IMR-90 (cell line): ENCODE measurements at regions not wholly inside any gene's neighbourhood (a gene's known extent, or its start where the extent isn't known, plus 50 kb on each side); places are given as distances from the start of the nearest gene placed in this dataset.
A peak's percentile ranks its signal among the peaks of the same experiment; 100 is the strongest.

ENCODE experiments used
- ATAC-seq: fragments of 200-7000 bp; cut with Tn5 transposase; 2 replicates; pipeline ENCODE4 v1.9.1; 2020; ENCODE audit warnings: low read depth, mild to moderate bottlenecking, moderate library complexity
- BruUV-seq: library from RNA; stranded (reverse); fragments of 400-500 nt; replicated peaks from 2 replicates; lab custom pipeline; 2021; lab: Mats Ljungman, UMichigan
- CTCF ChIA-PET: fragments of 300-600 bp; formaldehyde crosslinking; extraction: SDS; loops from one replicate; lab custom pipeline; 2021; ENCODE audit warnings: antibody characterized with exemption; lab: Yijun Ruan, JAX
- POLR2A ChIA-PET: fragments of 300-600 bp; sonication (Branson Sonifier 250); formaldehyde crosslinking; loops from one replicate; lab custom pipeline; 2022; ENCODE audit warnings: antibody characterized with exemption; ENCODE audit not compliant: unreplicated experiment; lab: Charles Lee
- DNase-seq: peaks from one replicate; pipeline ENCODE4 v3.0.0; 2013
- H2AFZ ChIP-seq: replicated peaks from 2 replicates; pipeline ENCODE3; 2013; ENCODE audit warnings: low read length, mild to moderate bottlenecking; ENCODE audit not compliant: poor library complexity
- H2AK5ac ChIP-seq: 2 replicates; pipeline ENCODE4 v1.6.1; 2013; ENCODE audit warnings: low read depth, low read length, inconsistent platforms
- H2AK9ac ChIP-seq: replicated peaks from 2 replicates; pipeline ENCODE3; 2013; ENCODE audit warnings: mild to moderate bottlenecking, low read depth, low read length, moderate library complexity; ENCODE audit not compliant: poor library complexity
- H2BK120ac ChIP-seq: 2 replicates; pipeline ENCODE4 v1.6.1; 2013; ENCODE audit warnings: low read depth, low read length, inconsistent platforms
- H2BK15ac ChIP-seq: 3 replicates; pipeline ENCODE4 v1.6.1; 2013; ENCODE audit warnings: low read depth, low read length, inconsistent platforms
- H2BK20ac ChIP-seq: 2 replicates; pipeline ENCODE4 v1.6.1; 2013; ENCODE audit warnings: low read depth, mild to moderate bottlenecking, inconsistent platforms, low read length, moderate library complexity
- H2BK5ac ChIP-seq: 2 replicates; pipeline ENCODE4 v1.6.1; 2013; ENCODE audit warnings: mild to moderate bottlenecking, low read depth, low read length, inconsistent platforms; ENCODE audit not compliant: poor library complexity, severe bottlenecking
- H3K14ac ChIP-seq: replicated peaks from 2 replicates; pipeline ENCODE4 v1.6.1; 2013; ENCODE audit warnings: low read depth, low read length, inconsistent platforms
- H3K18ac ChIP-seq: 2 replicates; pipeline ENCODE4 v1.6.1; 2013; ENCODE audit warnings: low read depth, low read length, control low read depth
- H3K23ac ChIP-seq: 2 replicates; pipeline ENCODE4 v1.6.1; 2013; ENCODE audit warnings: low read depth, low read length, inconsistent platforms
- H3K27ac ChIP-seq: 2 replicates; pipeline ENCODE4 v1.5.1; 2013; ENCODE audit warnings: mild to moderate bottlenecking, control low read depth, low read length; ENCODE audit not compliant: insufficient read depth
- H3K27me3 ChIP-seq: 2 replicates; pipeline ENCODE4 v1.6.1; 2013; ENCODE audit warnings: low read length; ENCODE audit not compliant: control insufficient read depth, insufficient read depth
- H3K36me3 ChIP-seq: 2 replicates; pipeline ENCODE4 v1.6.1; 2013; ENCODE audit warnings: low read length, mixed read lengths; ENCODE audit not compliant: control insufficient read depth, insufficient read depth
- H3K4ac ChIP-seq: 2 replicates; pipeline ENCODE4 v1.6.1; 2013; ENCODE audit warnings: low read depth, low read length, inconsistent platforms
- H3K4me1 ChIP-seq: 2 replicates; pipeline ENCODE4 v1.6.1; 2013; ENCODE audit warnings: low read length, mixed read lengths; ENCODE audit not compliant: control insufficient read depth, insufficient read depth
- H3K4me2 ChIP-seq: 2 replicates; pipeline ENCODE4 v1.6.1; 2013; ENCODE audit warnings: low read depth, mild to moderate bottlenecking, control low read depth, low read length, moderate library complexity
- H3K4me3 ChIP-seq: 2 replicates; pipeline ENCODE4 v1.5.1; 2013; ENCODE audit warnings: low read depth, mild to moderate bottlenecking, control low read depth, low read length, moderate library complexity; ENCODE audit not compliant: insufficient read depth
- H3K56ac ChIP-seq: 2 replicates; pipeline ENCODE4 v1.6.1; 2013; ENCODE audit warnings: low read length, inconsistent platforms; ENCODE audit not compliant: insufficient read depth; ENCODE audit errors: extremely low read depth
- H3K79me1 ChIP-seq, 2 experiments: 2 replicates each; pipeline ENCODE4 v1.6.1; 2013; ENCODE audit warnings: low read length in 2 of 2, inconsistent platforms in 1 of 2, low read depth in 1 of 2
- H3K9ac ChIP-seq: 2 replicates; pipeline ENCODE4 v1.6.1; 2013; ENCODE audit warnings: low read depth, low read length, control low read depth
- H3K9me1 ChIP-seq: 2 replicates; pipeline ENCODE4 v1.6.1; 2013; ENCODE audit warnings: low read length, inconsistent platforms; ENCODE audit not compliant: insufficient read depth
- H3K9me3 ChIP-seq: 2 replicates; pipeline ENCODE4 v1.6.1; 2013; ENCODE audit warnings: low read length; ENCODE audit not compliant: control insufficient read depth, insufficient read depth
- H4K20me1 ChIP-seq: 2 replicates; pipeline ENCODE4 v1.6.1; 2013; ENCODE audit warnings: low read length, inconsistent platforms; ENCODE audit not compliant: insufficient read depth
- H4K5ac ChIP-seq: 2 replicates; pipeline ENCODE4 v1.6.1; 2013; ENCODE audit warnings: mild to moderate bottlenecking, low read depth, low read length, control low read depth
- H4K8ac ChIP-seq, 2 experiments: 2 replicates each; pipeline ENCODE4 v1.6.1; 2013; ENCODE audit warnings: low read depth in 2 of 2, low read length in 2 of 2, control low read depth in 1 of 2, inconsistent platforms in 1 of 2
- H4K91ac ChIP-seq: 2 replicates; pipeline ENCODE4 v1.6.1; 2013; ENCODE audit warnings: low read depth, low read length, inconsistent platforms; ENCODE audit not compliant: insufficient read depth
- BHLHE40 ChIP-seq: fragments of 150-350 bp; IDR thresholded peaks from 2 replicates; pipeline ENCODE4 v1.6.1; 2016; ENCODE audit warnings: mild to moderate bottlenecking, low read depth, low read length
- FOS ChIP-seq: fragments of 150-350 bp; IDR thresholded peaks from 2 replicates; pipeline ENCODE4 v1.6.1; 2016; ENCODE audit warnings: low read depth, low read length
- MAFK ChIP-seq: IDR thresholded peaks from 2 replicates; pipeline ENCODE4 v1.6.1; 2012; ENCODE audit warnings: low read depth, low read length, improper control_type of control experiment
- MXI1 ChIP-seq: IDR thresholded peaks from 2 replicates; pipeline ENCODE4 v1.6.1; 2012; ENCODE audit warnings: low read depth, mild to moderate bottlenecking, low read length, moderate library complexity, borderline replicate concordance
- RFX5 ChIP-seq: IDR thresholded peaks from 2 replicates; pipeline ENCODE4 v1.8.0; 2012; ENCODE audit warnings: low read depth, mild to moderate bottlenecking, low read length, moderate library complexity
- WGBS, 2 experiments: methylation state at CpG; one replicate each; pipeline versions ENCODE4 v1.1.5 to v1.1.7; 2013; ENCODE audit warnings: missing lambda C conversion rate in 2 of 2; ENCODE audit not compliant: insufficient read length in 1 of 2; ENCODE audit errors: extremely low coverage in 2 of 2; 5-methylcytosine and 5-hydroxymethylcytosine counted together
- dilution Hi-C: fragments of 300-500 bp; cut with HindIII; formaldehyde crosslinking; loops from one replicate; pipeline ENCODE4 v1.14.3; 2018; ENCODE audit warnings: low sequenced_read_pairs; ENCODE audit not compliant: unreplicated experiment
- in situ Hi-C: fragments of 300-500 bp; cut with MboI; formaldehyde crosslinking; loops from 3 replicates; pipeline ENCODE4 v1.14.3; 2019; ENCODE audit warnings: low sequenced_read_pairs, inconsistent platforms, mixed read lengths
- intact Hi-C: fragments of 100-400 bp; cut with micrococcal nuclease; formaldehyde crosslinking; loops from 2 replicates; pipeline ENCODE4 v1.10.0; 2022
- TF ChIP-seq, protein P1 (sequence below): conservative IDR thresholded peaks from 2 replicates; pipeline ENCODE4 v1.5.1; 2012; ENCODE audit warnings: mild to moderate bottlenecking, low read depth, low read length, improper control_type of control experiment
- TF ChIP-seq, protein P2 (sequence below): fragments of 150-350 bp; IDR thresholded peaks from 2 replicates; pipeline ENCODE4 v1.6.1; 2017; ENCODE audit warnings: mild to moderate bottlenecking, antibody characterized with exemption, low read length, low read depth

DNA sequence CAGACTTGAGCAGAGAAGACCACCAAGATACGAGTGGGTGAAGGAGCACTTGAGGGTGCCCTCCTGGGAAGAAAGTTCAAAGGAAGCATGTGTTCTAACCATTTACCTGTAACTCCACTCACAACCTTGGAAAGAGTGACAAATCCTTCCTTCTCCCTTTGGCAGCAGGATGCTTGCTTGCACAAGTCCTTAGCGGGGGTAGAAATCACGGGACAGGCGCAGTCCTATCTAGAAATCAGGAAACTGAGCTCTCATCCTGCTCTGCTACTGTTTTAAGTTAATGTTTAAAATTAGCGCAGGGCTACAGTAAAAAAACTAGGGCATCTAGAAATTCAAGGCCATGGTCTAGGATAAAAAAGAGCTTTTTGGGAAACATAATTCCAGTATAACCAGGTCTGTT is 100.9 kb upstream of the PTPRM start (continued):
- TF ChIP-seq, protein P1, sequence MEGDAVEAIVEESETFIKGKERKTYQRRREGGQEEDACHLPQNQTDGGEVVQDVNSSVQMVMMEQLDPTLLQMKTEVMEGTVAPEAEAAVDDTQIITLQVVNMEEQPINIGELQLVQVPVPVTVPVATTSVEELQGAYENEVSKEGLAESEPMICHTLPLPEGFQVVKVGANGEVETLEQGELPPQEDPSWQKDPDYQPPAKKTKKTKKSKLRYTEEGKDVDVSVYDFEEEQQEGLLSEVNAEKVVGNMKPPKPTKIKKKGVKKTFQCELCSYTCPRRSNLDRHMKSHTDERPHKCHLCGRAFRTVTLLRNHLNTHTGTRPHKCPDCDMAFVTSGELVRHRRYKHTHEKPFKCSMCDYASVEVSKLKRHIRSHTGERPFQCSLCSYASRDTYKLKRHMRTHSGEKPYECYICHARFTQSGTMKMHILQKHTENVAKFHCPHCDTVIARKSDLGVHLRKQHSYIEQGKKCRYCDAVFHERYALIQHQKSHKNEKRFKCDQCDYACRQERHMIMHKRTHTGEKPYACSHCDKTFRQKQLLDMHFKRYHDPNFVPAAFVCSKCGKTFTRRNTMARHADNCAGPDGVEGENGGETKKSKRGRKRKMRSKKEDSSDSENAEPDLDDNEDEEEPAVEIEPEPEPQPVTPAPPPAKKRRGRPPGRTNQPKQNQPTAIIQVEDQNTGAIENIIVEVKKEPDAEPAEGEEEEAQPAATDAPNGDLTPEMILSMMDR = no peak
- TF ChIP-seq MXI1 = no peak

GRCh38 chr18:7467708-7468466 is 99.2 kb upstream of the PTPRM start:
- peaks cover 5% of the 10 kb centered on the region for H3K27me3 ChIP-seq
- no peak overlapping the region for H3K4me3 ChIP-seq
- H3K14ac ChIP-seq = no peak overlapping the region
- H3K36me3 ChIP-seq = no peaks in the 10 kb centered on the region
- dilution Hi-C loops (no loop called here), in situ Hi-C loops (no loop called here), intact Hi-C loops (no loop called here)
- ChIA-PET CTCF (no interaction called here), POLR2A (no interaction called here)
- no peak overlapping the region for H3K4ac ChIP-seq
- H3K79me1 ChIP-seq = no peaks in the 10 kb centered on the region
- H2AK5ac ChIP-seq = no peak overlapping the region
- no peaks in the 10 kb centered on the region for H3K4me1 ChIP-seq
- DNase-seq (peak; percentile 27), ATAC-seq (peak; percentile 61; the same call in 1 of the 2 replicates)
- no peaks in the 10 kb centered on the region for H3K9me3 ChIP-seq
- H3K9ac ChIP-seq = no peak overlapping the region
- H3K23ac ChIP-seq = no peak overlapping the region
- no peaks in the 10 kb centered on the region for H3K9me1 ChIP-seq
- no TSS peak for BruUV-seq
- H2AFZ ChIP-seq = peak overlapping the region; percentile 26
- H2AK9ac ChIP-seq = no peak overlapping the region
- no peak overlapping the region for H2BK120ac ChIP-seq
- no peak overlapping the region for H2BK5ac ChIP-seq
- no peak overlapping the region for H3K18ac ChIP-seq
- no peak for TF ChIP-seq BHLHE40
- no peak for TF ChIP-seq MAFK
- no peak for TF ChIP-seq RFX5
- no peak for TF ChIP-seq FOS
- TF ChIP-seq, protein P2, sequence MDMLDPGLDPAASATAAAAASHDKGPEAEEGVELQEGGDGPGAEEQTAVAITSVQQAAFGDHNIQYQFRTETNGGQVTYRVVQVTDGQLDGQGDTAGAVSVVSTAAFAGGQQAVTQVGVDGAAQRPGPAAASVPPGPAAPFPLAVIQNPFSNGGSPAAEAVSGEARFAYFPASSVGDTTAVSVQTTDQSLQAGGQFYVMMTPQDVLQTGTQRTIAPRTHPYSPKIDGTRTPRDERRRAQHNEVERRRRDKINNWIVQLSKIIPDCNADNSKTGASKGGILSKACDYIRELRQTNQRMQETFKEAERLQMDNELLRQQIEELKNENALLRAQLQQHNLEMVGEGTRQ = peak; percentile 96
- H3K27ac ChIP-seq = no peak overlapping the region
- H4K5ac ChIP-seq = no peak overlapping the region
- no peak overlapping the region for H3K4me2 ChIP-seq
- H3K56ac ChIP-seq = no peak overlapping the region
- no peak overlapping the region for H2BK15ac ChIP-seq
- H2BK20ac ChIP-seq = no peak overlapping the region
- H4K20me1 ChIP-seq = no peaks in the 10 kb centered on the region
- 83% methylated on average over 9 of the region's 18 CpGs; no CpG with 5 or more reads in 1 of the 2 experiments for WGBS, 2 experiments
- no peak overlapping the region for H4K8ac ChIP-seq
- no peak overlapping the region for H4K91ac ChIP-seq
